ENCODE measurements at regions not wholly inside any gene's neighbourhood (a gene's known extent, or its start where the extent isn't known, plus 50 kb on each side); places are given as distances from the start of the nearest gene placed in this dataset.

GRCh38 chr9:90394871-90395270 lies 247.8 kb downstream of the DIRAS2 start:
- no peak for DNase-seq (ENCODE audit: low read depth)

DNA sequence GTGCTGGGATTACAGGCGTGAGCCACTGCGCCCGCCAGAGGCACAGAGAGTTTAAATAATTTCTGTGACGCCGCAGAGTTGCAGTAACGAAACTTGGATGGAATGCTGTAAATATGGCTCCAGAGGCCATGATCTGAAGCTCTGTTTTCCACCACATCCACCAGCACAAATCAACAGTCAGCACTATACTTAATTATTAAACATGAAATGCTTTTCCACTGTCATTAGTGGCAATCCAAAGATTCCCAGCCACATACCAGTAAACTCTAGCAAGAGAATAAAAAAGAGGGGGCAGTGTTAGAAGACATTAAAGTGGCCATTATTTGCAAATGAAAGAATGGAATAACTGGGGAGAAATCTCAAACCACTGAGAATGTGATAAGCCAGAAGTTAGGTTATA lies 242.5 kb downstream of the DIRAS2 start:
- no peak for DNase-seq (ENCODE audit: low read depth)

DNA sequence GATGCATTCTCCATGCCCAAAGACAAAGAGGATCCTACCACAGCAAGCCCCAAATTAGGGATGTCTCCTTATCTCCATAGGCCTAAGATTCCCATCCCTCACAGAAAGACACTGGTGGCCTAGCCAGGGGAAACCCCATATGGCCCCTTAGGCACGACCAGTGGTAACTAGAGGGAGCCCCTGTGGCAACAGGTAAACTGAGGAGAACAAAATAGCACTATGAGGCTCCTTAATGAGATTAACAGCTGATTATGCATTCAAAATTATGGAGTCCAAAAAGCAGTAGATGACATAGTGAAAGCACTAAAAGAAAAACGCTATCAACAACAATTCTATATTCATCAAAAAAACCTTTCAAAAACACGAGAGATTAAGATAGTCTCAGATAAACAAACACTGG lies 234.0 kb downstream of the DIRAS2 start:
- DNase-seq (ENCODE audit: low read depth), result no peak

DNA sequence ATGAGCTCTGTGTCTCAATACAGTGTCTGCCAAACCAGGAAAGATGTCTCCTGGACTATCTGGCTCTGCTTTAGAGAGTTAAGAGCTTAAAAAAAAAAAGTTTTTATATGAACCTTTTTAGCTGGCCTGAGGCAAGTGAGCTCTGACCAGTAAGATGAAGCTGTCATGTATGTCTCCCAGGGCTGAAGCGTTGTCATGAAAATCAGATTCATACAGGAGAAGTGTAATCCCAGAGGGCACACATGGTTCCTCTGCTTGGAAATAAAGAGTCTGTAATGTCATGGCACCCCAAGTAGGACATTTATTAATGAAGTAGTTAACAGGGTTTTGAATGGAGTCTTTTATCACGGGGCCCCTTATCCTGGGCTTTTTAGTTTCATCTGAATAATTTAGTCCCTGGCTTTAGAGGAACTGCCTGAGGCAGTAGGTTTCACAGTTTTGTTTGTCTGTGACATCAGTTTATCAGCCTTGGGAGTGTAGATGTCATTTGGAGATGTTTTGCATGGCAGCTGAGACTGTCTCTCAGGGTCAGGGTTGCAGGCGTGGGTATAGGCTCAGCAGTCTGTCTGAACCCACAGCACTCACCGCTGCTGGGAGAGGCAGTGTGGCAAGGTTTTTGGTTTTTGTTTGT lies 223.3 kb downstream of the DIRAS2 start:
- DNase-seq (ENCODE audit: low read depth), result no peak

DNA sequence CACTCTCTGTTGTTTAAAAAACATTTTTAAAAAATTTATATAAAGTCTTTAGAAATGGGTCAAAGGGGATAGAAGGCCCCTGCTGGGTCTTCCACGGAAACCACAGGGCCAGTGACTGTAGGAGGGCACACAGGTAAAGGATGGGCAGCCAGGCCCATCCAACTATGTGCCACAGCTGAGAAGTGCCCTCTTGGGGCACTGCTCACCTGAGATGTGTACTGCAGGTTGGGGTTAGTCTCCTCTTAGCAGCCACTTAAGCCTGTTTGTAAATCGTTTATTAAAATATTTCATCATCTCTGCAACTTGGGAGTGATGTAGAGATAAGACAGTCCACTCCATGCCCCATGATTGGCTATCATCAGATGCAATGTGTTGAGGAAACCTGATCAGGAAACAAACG lies 222.4 kb downstream of the DIRAS2 start:
- DNase-seq (ENCODE audit: low read depth), result no peak

DNA sequence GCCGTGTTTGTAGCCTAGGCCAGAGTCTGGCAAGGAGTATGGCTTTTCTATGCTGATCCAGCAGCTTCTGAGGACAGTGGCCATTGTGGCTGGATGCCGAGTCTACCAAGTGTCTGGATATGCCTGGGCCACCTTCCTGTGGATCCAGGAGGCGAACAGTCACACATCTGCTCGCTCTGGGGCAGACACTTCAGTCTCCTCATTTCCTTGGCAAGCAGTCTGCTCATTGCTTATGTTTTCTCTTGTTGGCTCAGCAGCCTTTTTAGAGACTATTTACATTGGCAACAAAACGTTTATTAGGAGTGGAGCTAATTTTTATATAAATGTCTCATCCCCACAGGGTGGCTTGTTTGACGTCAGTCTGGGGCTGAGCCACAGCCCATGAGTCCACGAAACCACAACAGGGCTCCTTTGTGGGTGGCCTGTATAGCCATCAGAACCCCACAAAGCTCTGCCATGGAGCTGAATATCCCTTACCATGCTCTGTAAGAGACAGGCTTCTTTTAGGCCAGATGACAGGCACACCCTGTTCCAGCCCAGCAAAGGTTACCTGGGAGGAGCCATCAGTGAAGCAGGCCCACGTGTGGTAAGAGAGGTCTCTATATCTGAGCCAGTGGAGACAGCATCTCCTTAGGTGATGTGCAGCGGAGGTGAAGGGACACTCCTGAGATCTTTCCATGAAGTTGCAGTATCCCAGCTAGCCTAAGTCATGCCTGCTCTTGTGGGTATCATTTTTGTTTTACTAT lies 221.7 kb downstream of the DIRAS2 start:
- no peak for DNase-seq (ENCODE audit: low read depth)

- no peak for DNase-seq (ENCODE audit: low read depth)
Measured at GRCh38 chr9:90421786-90422185, 220.8 kb downstream of the DIRAS2 start.

DNA sequence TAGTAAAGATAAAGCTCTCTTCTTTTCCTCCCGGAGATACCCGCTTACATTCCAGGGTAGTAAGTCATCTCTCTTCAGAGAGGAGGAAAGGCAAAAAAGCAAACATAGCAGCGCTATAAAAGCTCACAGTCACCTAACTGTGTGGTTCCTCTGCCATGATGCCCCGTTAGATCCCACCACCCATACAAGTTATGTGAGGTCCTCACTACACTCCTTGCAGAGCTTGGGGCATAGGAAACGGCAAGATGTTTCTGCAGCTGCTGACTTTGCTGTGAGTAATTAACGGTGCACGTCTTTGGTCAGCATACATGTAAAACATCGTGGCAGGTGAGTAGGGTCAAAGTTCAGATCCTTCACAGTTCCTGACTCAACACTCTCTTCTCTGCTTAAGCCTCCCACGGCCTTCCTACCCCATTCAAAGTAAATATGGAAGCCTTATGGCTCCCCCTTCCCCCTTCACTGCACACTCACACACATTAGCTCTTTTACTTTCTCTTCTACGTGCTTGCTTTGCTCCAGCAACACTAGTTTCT lies 218.9 kb downstream of the DIRAS2 start:
- no peak for DNase-seq (ENCODE audit: low read depth)

GRCh38 chr9:90428517-90428916 lies 214.1 kb downstream of the DIRAS2 start:
- no peak for DNase-seq (ENCODE audit: low read depth)

GRCh38 chr9:90432951-90433350 lies 209.7 kb downstream of the DIRAS2 start:
- no peak for DNase-seq (ENCODE audit: low read depth)

GRCh38 chr9:90433398-90433941 lies 209.2 kb downstream of the DIRAS2 start:
- DNase-seq (ENCODE audit: low read depth), result no peak

- no peak for DNase-seq (ENCODE audit: low read depth)
Measured at GRCh38 chr9:90441814-90442213, 200.8 kb downstream of the DIRAS2 start.

DNA sequence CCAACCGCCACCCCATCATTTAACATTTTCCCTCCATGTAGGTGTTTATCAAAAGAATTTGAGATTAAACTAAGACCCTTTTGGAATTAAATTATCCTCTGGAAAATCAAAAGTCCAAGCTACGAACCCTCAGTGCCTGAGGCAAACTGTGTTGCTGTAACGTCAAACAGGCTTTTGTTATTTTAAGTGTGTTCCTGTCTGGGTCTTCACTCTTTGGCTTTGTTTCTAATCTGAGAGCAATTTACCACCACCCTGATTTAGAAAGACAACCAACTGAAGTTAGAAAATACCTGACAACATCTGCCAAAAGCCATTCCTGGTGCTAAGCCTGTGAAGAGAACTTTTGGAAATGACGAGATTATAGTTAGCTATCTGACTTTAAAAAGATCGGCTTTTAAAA lies 199.9 kb downstream of the DIRAS2 start:
- no peak for DNase-seq (ENCODE audit: low read depth)

DNA sequence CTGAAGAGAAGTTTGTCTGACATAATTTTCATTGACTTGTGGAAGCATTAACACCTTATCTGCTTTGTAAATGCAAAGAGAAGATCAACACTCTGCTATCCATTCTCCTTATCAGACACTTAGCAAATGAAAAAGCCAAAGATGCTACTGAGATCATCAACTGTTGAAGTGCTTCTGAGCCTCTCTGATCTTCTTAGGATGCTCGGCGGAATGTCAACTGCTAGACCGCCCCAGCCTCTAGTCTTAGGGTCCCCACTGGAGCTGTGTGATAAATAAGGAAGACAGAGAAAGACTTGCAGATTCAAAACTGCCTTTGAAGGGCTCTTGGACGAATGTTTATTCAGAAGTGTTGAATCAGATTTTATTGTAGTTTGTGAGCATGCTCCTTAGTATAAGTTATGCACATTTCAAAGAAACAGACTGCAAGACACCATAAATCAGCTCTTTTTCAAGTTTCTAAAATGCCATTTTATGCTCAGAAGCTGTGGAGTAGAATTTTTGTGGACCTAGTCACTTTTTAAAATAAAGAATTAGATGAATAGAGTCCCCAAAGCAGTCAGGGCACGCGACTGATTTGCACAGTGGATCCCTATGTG lies 197.9 kb downstream of the DIRAS2 start:
- DNase-seq (ENCODE audit: low read depth), result no peak

DNA sequence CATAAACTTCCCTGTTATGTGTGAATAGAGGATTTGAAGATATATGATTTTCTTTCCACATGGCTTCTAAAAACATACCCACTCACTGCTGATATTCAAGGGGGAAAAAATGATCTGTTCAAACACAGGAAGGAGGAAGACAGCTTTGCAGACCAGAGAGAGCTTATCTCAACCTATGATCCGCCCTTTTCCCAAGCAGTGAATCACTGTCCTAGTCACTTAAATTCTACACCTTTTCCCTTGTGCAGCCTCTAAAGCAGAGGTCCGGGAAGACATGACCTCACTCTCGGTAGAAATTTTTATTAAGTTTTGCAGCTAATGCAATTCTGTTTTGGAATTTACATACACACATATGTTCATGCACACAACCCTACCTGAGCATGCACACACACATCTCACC lies 197.2 kb downstream of the DIRAS2 start:
- DNase-seq (ENCODE audit: low read depth), result no peak

DNA sequence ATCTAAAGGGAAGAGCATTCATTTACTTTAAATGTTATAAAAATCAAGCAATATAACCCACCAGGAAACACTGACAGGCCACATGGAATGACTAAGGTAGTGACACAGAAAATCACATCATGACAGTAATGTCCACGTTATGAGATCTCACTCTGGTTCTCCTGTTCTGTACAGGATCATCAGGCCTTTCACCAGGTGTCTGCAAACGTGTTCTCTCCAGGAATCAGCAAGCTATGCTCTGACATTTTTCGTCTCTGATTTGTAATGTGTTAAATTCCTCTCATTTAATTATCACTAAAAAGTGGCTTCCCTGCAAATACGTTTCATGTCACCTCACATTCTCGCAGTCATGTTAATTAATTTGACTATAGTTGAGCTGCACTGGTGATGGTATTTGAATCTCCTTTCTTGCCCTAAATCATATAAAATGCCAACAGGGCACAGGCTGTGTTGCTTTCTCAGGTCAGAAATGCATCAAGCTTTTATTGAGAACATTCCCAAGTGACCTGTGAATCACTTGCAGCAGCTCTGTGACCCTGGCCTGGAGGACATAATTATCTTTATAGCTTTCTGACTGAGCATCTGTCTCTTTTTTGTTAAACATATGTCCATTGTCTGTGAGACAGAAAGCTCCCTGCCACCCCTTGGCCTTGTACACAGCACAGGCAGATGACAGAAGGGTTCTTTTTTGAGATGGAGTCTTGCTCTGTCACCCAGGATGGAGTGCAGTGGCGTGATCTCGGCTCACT lies 196.2 kb downstream of the DIRAS2 start:
- no peak for DNase-seq (ENCODE audit: low read depth)

GRCh38 chr9:90447773-90448172 lies 194.9 kb downstream of the DIRAS2 start:
- DNase-seq (ENCODE audit: low read depth), result no peak

DNA sequence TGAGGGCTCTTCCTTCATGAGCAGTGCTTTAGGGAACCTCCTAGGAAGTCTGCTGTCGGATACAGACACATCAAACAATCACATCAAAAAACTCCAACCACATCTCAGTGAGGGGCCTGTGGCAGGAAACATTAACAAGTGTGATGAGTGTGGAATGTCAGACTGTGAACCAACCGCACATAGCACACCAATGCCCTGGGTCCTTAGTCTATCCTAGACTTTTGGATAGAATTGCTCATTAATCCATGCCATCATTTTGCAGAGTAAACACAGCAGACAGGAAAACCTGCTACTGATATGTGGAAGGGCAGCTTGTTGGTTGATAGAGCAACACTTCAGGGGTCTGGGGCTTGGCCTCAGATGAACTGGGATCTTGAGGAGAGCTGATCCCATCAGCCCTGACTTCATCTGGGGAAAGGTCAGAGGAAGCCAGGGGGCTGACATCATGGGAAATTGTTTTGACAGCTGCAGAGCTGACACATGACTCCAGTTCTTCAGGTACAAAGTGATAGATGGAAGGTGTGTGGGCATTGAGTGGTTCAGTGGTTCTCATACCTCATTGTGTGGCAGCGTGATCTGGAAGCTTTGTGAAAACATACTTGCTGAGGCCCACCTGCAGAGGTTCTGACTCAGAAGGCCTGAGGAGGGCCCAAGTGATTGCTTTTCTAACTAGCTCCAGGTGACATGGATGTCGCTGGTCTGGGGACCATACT lies 193.3 kb downstream of the DIRAS2 start:
- no peak for DNase-seq (ENCODE audit: low read depth)

- no peak for DNase-seq (ENCODE audit: low read depth)
Measured at GRCh38 chr9:90451804-90452203, 190.8 kb downstream of the DIRAS2 start.

GRCh38 chr9:90455316-90455715 lies 187.3 kb downstream of the DIRAS2 start:
- no peak for DNase-seq (ENCODE audit: low read depth)

GRCh38 chr9:90457386-90458190 lies 185.0 kb downstream of the DIRAS2 start:
- DNase-seq (ENCODE audit: low read depth), result no peak

Measured in T follicular helper cell (primary cell).